Omental fat pad (tissue), 3 donors: ENCODE measurements at regions not wholly inside any gene's neighbourhood (a gene's known extent, or its start where the extent isn't known, plus 50 kb on each side); places are given as distances from the start of the nearest gene placed in this dataset.
"Not testable (repeated sequence)": the region's sequence is repeated elsewhere in the genome, so short reads cannot be mapped to it uniquely, and the experiment has no call there.

Experiments used
- ATAC-seq: fragments of 150-250 bp; one replicate; pipeline ENCODE4 v1.9.1; 2016; ENCODE audit warnings: mild to moderate bottlenecking, moderate library complexity; ENCODE audit not compliant: low FRiP score
- DNase-seq: peaks from one replicate; pipeline ENCODE4 v3.0.0-alpha.2; 2019; ENCODE audit warnings: low spot score
- CTCF ChIP-seq, 3 donors: fragments of 450-650 bp; IDR thresholded peaks; one replicate each; pipeline ENCODE4 v1.5.1; 2016 to 2017; ENCODE audit warnings: antibody characterized with exemption in 3 of 3, mild to moderate bottlenecking in 3 of 3, moderate library complexity in 2 of 3

GRCh38 chr2:89849731-89850130, 1158.3 kb downstream of the RPIA start:
- ATAC-seq = no peak
- DNase-seq = no peak
- TF ChIP-seq CTCF (IDR thresholded peaks at IDR 0.05) = no peak

- no peak for TF ChIP-seq CTCF (IDR thresholded peaks at IDR 0.05)
- ATAC-seq (no peak), DNase-seq (no peak)
These were observed 1159.0 kb downstream of the RPIA start for GRCh38 chr2:89850481-89850880.

GRCh38 chr2:89850881-89851582, 1159.6 kb downstream of the RPIA start:
- no peak for TF ChIP-seq CTCF (IDR thresholded peaks at IDR 0.05)
- ATAC-seq (no peak), DNase-seq (no peak)

GRCh38 chr2:89851583-89851905, 1160.1 kb downstream of the RPIA start:
- DNase-seq = no peak
- ATAC-seq = no peak
- no peak for TF ChIP-seq CTCF (IDR thresholded peaks at IDR 0.05)

- DNase-seq, ATAC-seq: not testable (repeated sequence)
These were observed 1162.0 kb downstream of the RPIA start for GRCh38 chr2:89853427-89853826.

GRCh38 chr2:89855752-89856151, 1164.3 kb downstream of the RPIA start:
- ATAC-seq, DNase-seq: not testable (repeated sequence)

- ATAC-seq, DNase-seq: not testable (repeated sequence)
These were observed 1164.8 kb downstream of the RPIA start for GRCh38 chr2:89856305-89856704.

GRCh38 chr2:89862164-89862563, 1170.7 kb downstream of the RPIA start:
- ATAC-seq = not testable (repeated sequence)

GRCh38 chr2:89863209-89863608, 1171.7 kb downstream of the RPIA start:
- ATAC-seq, DNase-seq: not testable (repeated sequence)

More at GRCh38 chr2:89862164-89862563, 1170.7 kb downstream of the RPIA start:
- DNase-seq = not testable (repeated sequence)

GRCh38 chr2:89874810-89875595, 1183.5 kb downstream of the RPIA start:
- ATAC-seq, DNase-seq: not testable (repeated sequence)

GRCh38 chr2:89876445-89876844, 1185.0 kb downstream of the RPIA start:
- ATAC-seq, DNase-seq: not testable (repeated sequence)

GRCh38 chr2:89876878-89877277, 1185.4 kb downstream of the RPIA start:
- DNase-seq = not testable (repeated sequence)
- peak; percentile 27 for ATAC-seq

GRCh38 chr2:89882880-89883279, 1191.4 kb downstream of the RPIA start:
- not testable (repeated sequence) for DNase-seq, ATAC-seq

GRCh38 chr2:89883624-89884023, 1192.2 kb downstream of the RPIA start:
- not testable (repeated sequence) for DNase-seq, ATAC-seq

- not testable (repeated sequence) for DNase-seq, ATAC-seq
These were observed 1193.6 kb downstream of the RPIA start for GRCh38 chr2:89885071-89885470.
